GM12891 (cell line): ENCODE measurements at regions not wholly inside any gene's neighbourhood (a gene's known extent, or its start where the extent isn't known, plus 50 kb on each side); places are given as distances from the start of the nearest gene placed in this dataset.

Experiments used
- POLR2A ChIP-seq: IDR thresholded peaks from 2 replicates; pipeline ENCODE4 v1.6.1; 2011; ENCODE audit warnings: low read depth, low read length, control low read depth
- POLR2AphosphoS5 ChIP-seq: IDR thresholded peaks from 2 replicates; pipeline ENCODE4 v1.6.1; 2011; ENCODE audit warnings: low read depth, low read length, control low read depth
- POU2F2 ChIP-seq: IDR thresholded peaks from 2 replicates; pipeline ENCODE4 v1.6.1; 2011; ENCODE audit warnings: low read depth, mild to moderate bottlenecking, control low read depth, low read length, moderate library complexity
- SPI1 ChIP-seq: IDR thresholded peaks from 2 replicates; pipeline ENCODE4 v1.6.1; 2011; ENCODE audit warnings: low read depth, low read length, control low read depth
- TAF1 ChIP-seq: IDR thresholded peaks from 2 replicates; pipeline ENCODE4 v1.6.1; 2011; ENCODE audit warnings: low read depth, low read length, control low read depth

DNA sequence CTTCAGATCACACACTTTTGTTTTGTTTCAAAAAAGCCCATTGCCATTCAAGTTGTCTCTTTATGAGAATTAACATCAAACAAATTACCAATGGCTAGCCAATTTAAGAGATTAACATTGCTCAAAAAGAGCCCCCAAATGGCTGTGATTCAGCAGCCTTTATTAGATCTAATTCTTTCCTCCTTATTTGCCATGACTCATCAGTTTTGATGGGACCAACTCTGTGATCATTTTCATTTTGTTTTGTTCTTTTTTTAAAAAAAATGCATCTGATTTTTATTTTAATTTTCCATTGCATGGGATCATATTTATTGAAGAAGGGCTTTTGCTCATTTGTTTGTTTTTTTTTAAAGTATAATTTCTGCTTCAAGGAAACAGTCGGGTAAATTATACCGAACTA, 161.6 kb upstream of the FRMPD4 start:
- TF ChIP-seq POLR2A, result no peak
- TF ChIP-seq POLR2AphosphoS5, result no peak
- no peak for TF ChIP-seq SPI1
- no peak for TF ChIP-seq TAF1
- TF ChIP-seq POU2F2, result no peak
